OCI-LY1 (cell line): ENCODE measurements at regions not wholly inside any gene's neighbourhood (a gene's known extent, or its start where the extent isn't known, plus 50 kb on each side); places are given as distances from the start of the nearest gene placed in this dataset.

Experiments
- H2AFZ ChIP-seq: fragments of 200-600 bp; sonication (generic), shearing (Covaris generic); 2 replicates; pipeline ENCODE4 v1.6.0; 2014; ENCODE audit warnings: antibody characterized with exemption, mild to moderate bottlenecking, low read length
- H3F3A ChIP-seq: fragments of 200-600 bp; sonication (generic), shearing (Covaris generic); 2 replicates; pipeline ENCODE4 v1.6.0; 2014; ENCODE audit warnings: mild to moderate bottlenecking, antibody characterized with exemption, low read length, moderate library complexity; ENCODE audit not compliant: insufficient read depth
- H3K27ac ChIP-seq: fragments of 200-600 bp; sonication (generic); 2 replicates; pipeline ENCODE4 v1.5.1; 2014; ENCODE audit warnings: low read length, mixed run types, mild to moderate bottlenecking, low read depth; ENCODE audit not compliant: poor library complexity, severe bottlenecking
- H3K27me3 ChIP-seq: fragments of 200-600 bp; sonication (generic); 2 replicates; pipeline ENCODE4 v1.6.0; 2014; ENCODE audit warnings: antibody characterized with exemption, mild to moderate bottlenecking, low read length, moderate library complexity; ENCODE audit not compliant: insufficient read depth
- H3K36me3 ChIP-seq: fragments of 200-600 bp; sonication (generic); 2 replicates; pipeline ENCODE4 v1.6.1; 2014; ENCODE audit warnings: mild to moderate bottlenecking, antibody characterized with exemption, low read length, moderate library complexity, mixed read lengths; ENCODE audit not compliant: insufficient read depth
- H3K4me1 ChIP-seq: fragments of 200-600 bp; sonication (generic); 2 replicates; pipeline ENCODE4 v1.5.1; 2014; ENCODE audit warnings: mild to moderate bottlenecking, low read length, moderate library complexity; ENCODE audit not compliant: insufficient read depth, severe bottlenecking
- H3K4me2 ChIP-seq: fragments of 200-600 bp; sonication (generic), shearing (Covaris generic); 2 replicates; pipeline ENCODE4 v1.6.1; 2014; ENCODE audit warnings: low read length
- H3K4me3 ChIP-seq: fragments of 200-600 bp; sonication (generic); 2 replicates; pipeline ENCODE4 v1.5.1; 2014; ENCODE audit warnings: low read length, low read depth, mild to moderate bottlenecking, mixed read lengths; ENCODE audit not compliant: poor library complexity, severe bottlenecking
- H3K79me2 ChIP-seq: fragments of 200-600 bp; shearing (Covaris generic); 2 replicates; pipeline ENCODE4 v1.6.1; 2016; ENCODE audit warnings: mixed run types, low read length, mixed read lengths; ENCODE audit not compliant: insufficient read depth
- H3K9ac ChIP-seq: fragments of 200-600 bp; sonication (generic), shearing (Covaris generic); 2 replicates; pipeline ENCODE4 v1.6.1; 2014; ENCODE audit warnings: mild to moderate bottlenecking, low read length, mixed read lengths
- H3K9me2 ChIP-seq: fragments of 200-600 bp; sonication (generic), shearing (Covaris generic); 2 replicates; pipeline ENCODE4 v1.6.1; 2014; ENCODE audit warnings: low read depth, mild to moderate bottlenecking, low read length, mixed read lengths
- H3K9me3 ChIP-seq: fragments of 200-600 bp; shearing (Covaris generic); 2 replicates; pipeline ENCODE4 v1.6.1; 2014; ENCODE audit warnings: low read length, mixed read lengths
- H4K20me1 ChIP-seq: fragments of 200-600 bp; sonication (generic), shearing (Covaris generic); 2 replicates; pipeline ENCODE4 v1.6.0; 2016; ENCODE audit warnings: mild to moderate bottlenecking, low read length; ENCODE audit not compliant: insufficient read depth
- EZH2 ChIP-seq: fragments of 200-600 bp; sonication (generic), shearing (Covaris generic); IDR thresholded peaks from 2 replicates; pipeline ENCODE4 v1.8.0; 2017; ENCODE audit warnings: borderline replicate concordance, mixed run types, mild to moderate bottlenecking, antibody characterized with exemption, low read length, moderate library complexity, mixed read lengths
- TF ChIP-seq, protein P1 (sequence below): fragments of 200-600 bp; sonication (generic), shearing (Covaris generic); IDR thresholded peaks from 2 replicates; pipeline ENCODE4 v1.5.1; 2017; ENCODE audit warnings: mild to moderate bottlenecking, antibody characterized with exemption, low read length, moderate library complexity, mixed read lengths

DNA sequence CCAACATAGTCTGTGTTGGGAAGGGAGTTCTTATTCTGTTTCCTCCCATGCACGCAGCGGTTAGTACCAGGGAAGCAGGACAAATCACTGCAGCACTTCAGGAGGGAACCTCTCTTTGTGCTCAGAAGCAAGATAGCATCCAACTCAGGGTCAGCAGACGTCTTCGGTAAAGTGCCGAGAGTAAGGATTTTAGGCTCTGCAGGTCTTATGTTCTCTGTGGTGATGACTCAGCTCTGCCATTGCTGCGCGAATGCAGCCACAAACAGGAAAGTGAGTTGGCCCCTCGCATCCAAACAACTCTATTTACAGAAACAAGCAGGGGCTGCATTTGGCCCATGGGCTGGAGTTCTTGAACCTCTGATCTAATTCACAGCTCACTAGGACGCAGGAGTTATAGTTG, 122.1 kb upstream of the SPATA13 start:
- Histone ChIP-seq H3K9me3 (no peaks in the 10 kb centered on the region), H3K4me3 (no peak overlapping the region), H2AFZ (no peak overlapping the region), H3K27me3 (no peaks in the 10 kb centered on the region), H3K79me2 (no peaks in the 10 kb centered on the region), H3K9me2 (no peaks in the 10 kb centered on the region), H3K27ac (no peak overlapping the region), H3K4me1 (no peaks in the 10 kb centered on the region), H3F3A (no peaks in the 10 kb centered on the region), H4K20me1 (no peaks in the 10 kb centered on the region), H3K9ac (no peak overlapping the region), H3K4me2 (no peak overlapping the region), H3K36me3 (no peaks in the 10 kb centered on the region)
- TF ChIP-seq, protein P1, sequence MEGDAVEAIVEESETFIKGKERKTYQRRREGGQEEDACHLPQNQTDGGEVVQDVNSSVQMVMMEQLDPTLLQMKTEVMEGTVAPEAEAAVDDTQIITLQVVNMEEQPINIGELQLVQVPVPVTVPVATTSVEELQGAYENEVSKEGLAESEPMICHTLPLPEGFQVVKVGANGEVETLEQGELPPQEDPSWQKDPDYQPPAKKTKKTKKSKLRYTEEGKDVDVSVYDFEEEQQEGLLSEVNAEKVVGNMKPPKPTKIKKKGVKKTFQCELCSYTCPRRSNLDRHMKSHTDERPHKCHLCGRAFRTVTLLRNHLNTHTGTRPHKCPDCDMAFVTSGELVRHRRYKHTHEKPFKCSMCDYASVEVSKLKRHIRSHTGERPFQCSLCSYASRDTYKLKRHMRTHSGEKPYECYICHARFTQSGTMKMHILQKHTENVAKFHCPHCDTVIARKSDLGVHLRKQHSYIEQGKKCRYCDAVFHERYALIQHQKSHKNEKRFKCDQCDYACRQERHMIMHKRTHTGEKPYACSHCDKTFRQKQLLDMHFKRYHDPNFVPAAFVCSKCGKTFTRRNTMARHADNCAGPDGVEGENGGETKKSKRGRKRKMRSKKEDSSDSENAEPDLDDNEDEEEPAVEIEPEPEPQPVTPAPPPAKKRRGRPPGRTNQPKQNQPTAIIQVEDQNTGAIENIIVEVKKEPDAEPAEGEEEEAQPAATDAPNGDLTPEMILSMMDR: no peak
- no peak for TF ChIP-seq EZH2

DNA sequence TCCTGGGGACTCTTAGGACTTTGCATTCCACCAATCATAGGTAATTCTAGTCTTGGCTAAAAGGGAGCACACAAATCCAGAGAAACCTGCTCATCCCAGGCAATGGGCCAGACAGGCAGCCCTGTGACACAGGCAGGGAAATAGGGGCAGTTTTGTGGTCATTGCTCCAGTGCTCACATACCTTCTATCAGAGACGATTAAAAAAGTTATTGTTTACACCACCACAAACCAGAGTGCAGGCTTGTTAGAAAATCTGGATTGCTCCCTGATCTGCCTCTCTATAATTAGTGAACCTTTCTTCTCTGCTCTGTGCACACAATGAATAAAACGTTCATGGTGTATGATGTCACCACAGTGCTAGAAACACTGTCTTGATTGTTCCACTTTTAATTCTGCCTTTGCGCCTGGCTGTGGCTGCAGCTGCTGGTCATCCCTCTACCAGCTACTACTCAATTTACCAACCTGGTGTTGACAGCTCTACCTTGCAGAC, 121.6 kb upstream of the SPATA13 start:
- H3K4me2 ChIP-seq: no peak overlapping the region
- no peaks in the 10 kb centered on the region for H4K20me1 ChIP-seq
- no peaks in the 10 kb centered on the region for H3K9me2 ChIP-seq
- no peak overlapping the region for H2AFZ ChIP-seq
- TF ChIP-seq EZH2: no peak
- TF ChIP-seq, protein P1: no peak
- H3K9me3 ChIP-seq: no peaks in the 10 kb centered on the region
- H3K4me3 ChIP-seq: no peak overlapping the region
- H3K4me1 ChIP-seq: no peaks in the 10 kb centered on the region
- no peaks in the 10 kb centered on the region for H3K36me3 ChIP-seq
- no peak overlapping the region for H3K27ac ChIP-seq
- H3K79me2 ChIP-seq: no peaks in the 10 kb centered on the region
- no peaks in the 10 kb centered on the region for H3K27me3 ChIP-seq
- H3F3A ChIP-seq: no peaks in the 10 kb centered on the region
- no peak overlapping the region for H3K9ac ChIP-seq

DNA sequence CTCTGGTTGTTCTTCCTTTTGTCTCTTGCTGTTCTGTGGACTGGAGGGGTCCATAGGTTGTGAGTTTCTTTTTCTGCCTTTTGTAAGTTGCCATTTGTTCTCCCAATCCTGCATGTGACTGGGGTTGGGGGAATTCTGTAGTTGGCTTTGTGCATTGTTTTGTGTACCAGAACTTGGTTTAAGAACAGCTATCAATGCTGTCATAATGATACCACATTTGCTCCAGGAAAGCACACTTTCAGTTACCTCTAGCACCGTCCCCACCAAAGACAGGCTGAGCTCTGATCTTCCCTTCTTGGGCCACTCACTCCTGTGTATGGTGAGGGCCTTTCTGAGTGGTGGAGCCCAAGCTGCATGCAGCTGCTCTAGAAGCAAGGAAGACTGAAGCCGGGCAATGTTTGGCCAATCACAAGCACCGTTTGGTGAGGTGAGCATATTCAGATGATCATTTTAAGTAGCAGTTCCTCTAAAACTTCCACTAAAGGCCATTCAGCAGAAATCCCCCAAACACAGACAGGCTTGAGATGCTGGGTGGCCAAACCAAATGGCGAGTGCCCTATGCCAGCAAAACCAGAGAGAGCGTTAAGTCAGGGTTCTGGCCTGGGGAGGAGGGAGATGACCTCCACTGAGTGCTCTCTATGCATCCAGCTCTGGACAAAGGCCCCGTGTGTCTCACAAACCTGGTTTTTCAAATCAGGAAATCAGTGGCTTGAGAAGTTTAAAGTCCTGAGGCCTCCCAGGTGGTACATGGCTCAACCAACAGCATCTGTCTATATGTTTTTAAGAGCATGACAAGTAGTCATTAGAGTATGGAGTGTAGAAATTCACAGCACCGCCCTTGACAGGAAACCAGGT, 120.7 kb upstream of the SPATA13 start:
- no peaks in the 10 kb centered on the region for H3F3A ChIP-seq
- TF ChIP-seq, protein P1: no peak
- no peak for TF ChIP-seq EZH2
- no peak overlapping the region for H3K9ac ChIP-seq
- H3K27ac ChIP-seq: no peak overlapping the region
- no peak overlapping the region for H3K4me3 ChIP-seq
- H4K20me1 ChIP-seq: no peaks in the 10 kb centered on the region
- H3K79me2 ChIP-seq: no peaks in the 10 kb centered on the region
- H3K4me2 ChIP-seq: no peak overlapping the region
- H3K9me3 ChIP-seq: no peaks in the 10 kb centered on the region
- H3K9me2 ChIP-seq: no peaks in the 10 kb centered on the region
- H3K27me3 ChIP-seq: no peaks in the 10 kb centered on the region
- no peaks in the 10 kb centered on the region for H3K36me3 ChIP-seq
- no peaks in the 10 kb centered on the region for H3K4me1 ChIP-seq
- no peak overlapping the region for H2AFZ ChIP-seq
